H9 (cell line): ENCODE measurements at regions not wholly inside any gene's neighbourhood (a gene's known extent, or its start where the extent isn't known, plus 50 kb on each side); places are given as distances from the start of the nearest gene placed in this dataset.
A peak's percentile ranks its signal among the peaks of the same experiment; 100 is the strongest.

Source experiments
- DNase-seq: peaks from one replicate; pipeline ENCODE4 v3.0.0-alpha.2; 2017
- H2AFZ ChIP-seq: one replicate; pipeline ENCODE4 v1.6.1; 2013; ENCODE audit warnings: mild to moderate bottlenecking, low read length, control low read depth, moderate library complexity
- H2AK5ac ChIP-seq: 2 replicates; pipeline ENCODE4 v1.6.1; 2013; ENCODE audit warnings: low read length, control low read depth, mixed read lengths; ENCODE audit not compliant: insufficient read length
- H2BK120ac ChIP-seq: one replicate; pipeline ENCODE4 v1.6.1; 2013; ENCODE audit warnings: low read depth, mild to moderate bottlenecking, low read length, control low read depth, inconsistent platforms; ENCODE audit not compliant: poor library complexity, severe bottlenecking
- H2BK12ac ChIP-seq: 2 replicates; pipeline ENCODE4 v1.6.1; 2013; ENCODE audit warnings: low read length, control low read depth, mixed read lengths, low read depth; ENCODE audit not compliant: insufficient read length
- H2BK15ac ChIP-seq: 2 replicates; pipeline ENCODE4 v1.6.1; 2013; ENCODE audit warnings: low read depth, low read length, control low read depth
- H2BK20ac ChIP-seq: one replicate; pipeline ENCODE4 v1.6.1; 2013; ENCODE audit warnings: low read depth, mild to moderate bottlenecking, low read length, control low read depth, inconsistent platforms; ENCODE audit not compliant: poor library complexity, severe bottlenecking
- H2BK5ac ChIP-seq: 2 replicates; pipeline ENCODE4 v1.6.1; 2013; ENCODE audit warnings: low read length, control low read depth, mixed read lengths; ENCODE audit not compliant: insufficient read length
- H3K14ac ChIP-seq: 2 replicates; pipeline ENCODE4 v1.6.1; 2013; ENCODE audit warnings: low read length, control low read depth; ENCODE audit not compliant: insufficient read depth
- H3K18ac ChIP-seq: 2 replicates; pipeline ENCODE4 v1.6.1; 2013; ENCODE audit warnings: low read depth, mild to moderate bottlenecking, mixed read lengths, low read length, control low read depth; ENCODE audit not compliant: insufficient read length
- H3K23ac ChIP-seq: 2 replicates; pipeline ENCODE4 v1.6.1; 2013; ENCODE audit warnings: low read length, control low read depth, mixed read lengths, low read depth; ENCODE audit not compliant: insufficient read length
- H3K23me2 ChIP-seq: 2 replicates; pipeline ENCODE4 v1.6.1; 2013; ENCODE audit warnings: low read depth, mild to moderate bottlenecking, mixed read lengths, low read length, control low read depth; ENCODE audit not compliant: insufficient read length, poor library complexity, severe bottlenecking
- H3K27ac ChIP-seq: 2 replicates; pipeline ENCODE4 v1.5.1; 2013; ENCODE audit warnings: low read length, control low read depth, mixed read lengths, low read depth; ENCODE audit not compliant: insufficient read length
- H3K27me3 ChIP-seq: 2 replicates; pipeline ENCODE4 v1.6.1; 2013; ENCODE audit warnings: low read length, control low read depth, inconsistent platforms; ENCODE audit not compliant: insufficient read depth
- H3K4ac ChIP-seq: 2 replicates; pipeline ENCODE4 v1.6.1; 2013; ENCODE audit warnings: low read depth, mild to moderate bottlenecking, control low read depth, inconsistent platforms, low read length, moderate library complexity
- H3K4me1 ChIP-seq: 2 replicates; pipeline ENCODE4 v1.6.1; 2013; ENCODE audit warnings: low read length, control low read depth, inconsistent platforms; ENCODE audit not compliant: insufficient read depth
- H3K4me2 ChIP-seq: 2 replicates; pipeline ENCODE4 v1.6.1; 2013; ENCODE audit warnings: low read length, control low read depth, mixed read lengths; ENCODE audit not compliant: insufficient read length, insufficient read depth
- H3K56ac ChIP-seq: 2 replicates; pipeline ENCODE4 v1.6.1; 2013; ENCODE audit warnings: low read depth, mild to moderate bottlenecking, mixed read lengths, low read length, control low read depth; ENCODE audit not compliant: insufficient read length
- H3K79me1 ChIP-seq: 2 replicates; pipeline ENCODE4 v1.6.1; 2013; ENCODE audit warnings: low read depth, mild to moderate bottlenecking, moderate library complexity, low read length, control low read depth, inconsistent platforms; ENCODE audit not compliant: insufficient read depth, poor library complexity, severe bottlenecking
- H3K79me2 ChIP-seq: 2 replicates; pipeline ENCODE4 v1.6.1; 2013; ENCODE audit warnings: low read length, control low read depth, inconsistent platforms; ENCODE audit not compliant: insufficient read depth
- H3K9ac ChIP-seq: 2 replicates; pipeline ENCODE4 v1.6.1; 2013; ENCODE audit warnings: low read length, control low read depth, mixed read lengths; ENCODE audit not compliant: insufficient read length; ENCODE audit errors: extremely low read depth
- H3K9me3 ChIP-seq: one replicate; pipeline ENCODE4 v1.6.1; 2013; ENCODE audit warnings: low read depth, low read length, inconsistent platforms; ENCODE audit not compliant: control insufficient read depth
- H3T11ph ChIP-seq: one replicate; pipeline ENCODE4 v1.6.1; 2013; ENCODE audit warnings: mild to moderate bottlenecking, low read length, control low read depth, inconsistent platforms
- H4K20me1 ChIP-seq: one replicate; pipeline ENCODE4 v1.6.1; 2013; ENCODE audit not compliant: control insufficient read depth, insufficient read length, insufficient read depth
- H4K5ac ChIP-seq: 2 replicates; pipeline ENCODE4 v1.6.1; 2013; ENCODE audit warnings: low read depth, mild to moderate bottlenecking, mixed read lengths, low read length, control low read depth; ENCODE audit not compliant: insufficient read length
- H4K8ac ChIP-seq: replicated peaks from 2 replicates; pipeline ENCODE4 v1.6.1; 2013; ENCODE audit warnings: low read length, control low read depth, mixed read lengths, low read depth; ENCODE audit not compliant: insufficient read length
- H4K91ac ChIP-seq: 2 replicates; pipeline ENCODE4 v1.6.1; 2013; ENCODE audit warnings: low read depth, mild to moderate bottlenecking, moderate library complexity, mixed read lengths, low read length, control low read depth; ENCODE audit not compliant: insufficient read length
- H3K27ac Mint-ChIP-seq, 3 experiments: 2 replicates in 2 of 3; 3 replicates in 1 of 3; pipeline ENCODE4 v1.8.0; 2020 to 2021; ENCODE audit warnings: mixed read lengths in 3 of 3, mild to moderate bottlenecking in 1 of 3, moderate library complexity in 1 of 3
- H3K27me3 Mint-ChIP-seq: 2 replicates; pipeline ENCODE4 v1.8.0; 2021; ENCODE audit warnings: low read depth, mild to moderate bottlenecking, moderate library complexity, mixed read lengths
- H3K36me3 Mint-ChIP-seq, 3 experiments: 2 replicates in 2 of 3; 3 replicates in 1 of 3; pipeline ENCODE4 v1.8.0; 2020 to 2021; ENCODE audit warnings: low read depth in 3 of 3, mixed read lengths in 3 of 3; ENCODE audit not compliant: insufficient read depth in 1 of 3
- H3K4me1 Mint-ChIP-seq, 2 experiments: 2 replicates each; pipeline ENCODE4 v1.8.0; 2020; ENCODE audit warnings: mixed read lengths in 2 of 2
- H3K4me3 Mint-ChIP-seq, 2 experiments: 2 replicates in 1 of 2; 3 replicates in 1 of 2; pipeline ENCODE4 v1.8.0; 2020 to 2021; ENCODE audit warnings: mild to moderate bottlenecking in 2 of 2, mixed read lengths in 2 of 2, moderate library complexity in 1 of 2
- H3K9me3 Mint-ChIP-seq, 2 experiments: 2 replicates in 1 of 2; 3 replicates in 1 of 2; pipeline ENCODE4 v1.8.0; 2020; ENCODE audit warnings: mild to moderate bottlenecking in 2 of 2, mixed read lengths in 2 of 2, moderate library complexity in 1 of 2
- WGBS: extraction: QIAGEN DNeasy Blood & Tissue Kit; methylation state at CpG from one replicate; pipeline ENCODE4 v1.1.7; 2013; ENCODE audit warnings: missing lambda C conversion rate, low lambda C conversion rate, mixed read lengths; ENCODE audit not compliant: insufficient read length; ENCODE audit errors: extremely low coverage; 5-methylcytosine and 5-hydroxymethylcytosine counted together
- TF ChIP-seq, protein P1 (sequence below): fragments of 200-600 bp; sonication (generic); conservative IDR thresholded peaks from 3 replicates; pipeline ENCODE4 v1.8.0; 2021; ENCODE audit warnings: antibody characterized with exemption, mild to moderate bottlenecking

GRCh38 chrX:137982472-137983172, 416.7 kb downstream of the ZIC3 start:
- H3K4me3 Mint-ChIP-seq, result peak overlapping the region in 1 of 2 experiments; percentile 33; a peak in 1 of 5 replicates
- no peak overlapping the region for H4K5ac ChIP-seq

More at GRCh38 chrX:137982472-137983172, 416.7 kb downstream of the ZIC3 start:
- H3K4me1 ChIP-seq, result peaks cover 6% of the 10 kb centered on the region; the same call in 1 of the 2 replicates
- no peaks in the 10 kb centered on the region; the same call in 1 of the 2 replicates for H3K27me3 Mint-ChIP-seq
- H3K27me3 ChIP-seq, result no peaks in the 10 kb centered on the region
- no peaks in the 10 kb centered on the region for H3K9me3 ChIP-seq
- no peak overlapping the region for H3K27ac ChIP-seq
- peak overlapping the region; percentile 5 to 43 (median 29); a peak in 3 of 7 replicates for H3K27ac Mint-ChIP-seq
- DNase-seq, result no peak
- no peak overlapping the region for H2BK15ac ChIP-seq
- peaks cover 0 to 17% of the 10 kb centered on the region in 2 experiments; a peak in 2 of 5 replicates for H3K9me3 Mint-ChIP-seq
- H3T11ph ChIP-seq, result no peak overlapping the region
- no peak overlapping the region for H3K18ac ChIP-seq
- no peak overlapping the region for H2AFZ ChIP-seq
- H4K20me1 ChIP-seq, result no peaks in the 10 kb centered on the region
- H2BK20ac ChIP-seq, result no peak overlapping the region
- no peak overlapping the region for H4K8ac ChIP-seq
- no peak overlapping the region for H3K4ac ChIP-seq
- H3K23me2 ChIP-seq, result no peaks in the 10 kb centered on the region
- peaks cover 29 to 32% of the 10 kb centered on the region in 2 experiments for H3K4me1 Mint-ChIP-seq
- no peak overlapping the region for H3K14ac ChIP-seq
- no peaks in the 10 kb centered on the region for H3K79me2 ChIP-seq
- no peak overlapping the region for H2BK12ac ChIP-seq
- no peaks in the 10 kb centered on the region for H3K36me3 Mint-ChIP-seq
- H3K9ac ChIP-seq, result no peak overlapping the region
- peak overlapping the region; percentile 41 for H3K4me2 ChIP-seq
- H2BK5ac ChIP-seq, result no peak overlapping the region
- no peak overlapping the region for H3K56ac ChIP-seq
- no peak overlapping the region for H2BK120ac ChIP-seq
- H2AK5ac ChIP-seq, result no peak overlapping the region
- no peaks in the 10 kb centered on the region for H3K79me1 ChIP-seq
- no peak overlapping the region for H4K91ac ChIP-seq
- no peak overlapping the region for H3K23ac ChIP-seq
- TF ChIP-seq, protein P1, sequence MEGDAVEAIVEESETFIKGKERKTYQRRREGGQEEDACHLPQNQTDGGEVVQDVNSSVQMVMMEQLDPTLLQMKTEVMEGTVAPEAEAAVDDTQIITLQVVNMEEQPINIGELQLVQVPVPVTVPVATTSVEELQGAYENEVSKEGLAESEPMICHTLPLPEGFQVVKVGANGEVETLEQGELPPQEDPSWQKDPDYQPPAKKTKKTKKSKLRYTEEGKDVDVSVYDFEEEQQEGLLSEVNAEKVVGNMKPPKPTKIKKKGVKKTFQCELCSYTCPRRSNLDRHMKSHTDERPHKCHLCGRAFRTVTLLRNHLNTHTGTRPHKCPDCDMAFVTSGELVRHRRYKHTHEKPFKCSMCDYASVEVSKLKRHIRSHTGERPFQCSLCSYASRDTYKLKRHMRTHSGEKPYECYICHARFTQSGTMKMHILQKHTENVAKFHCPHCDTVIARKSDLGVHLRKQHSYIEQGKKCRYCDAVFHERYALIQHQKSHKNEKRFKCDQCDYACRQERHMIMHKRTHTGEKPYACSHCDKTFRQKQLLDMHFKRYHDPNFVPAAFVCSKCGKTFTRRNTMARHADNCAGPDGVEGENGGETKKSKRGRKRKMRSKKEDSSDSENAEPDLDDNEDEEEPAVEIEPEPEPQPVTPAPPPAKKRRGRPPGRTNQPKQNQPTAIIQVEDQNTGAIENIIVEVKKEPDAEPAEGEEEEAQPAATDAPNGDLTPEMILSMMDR, result no peak
- no CpG with 5 or more reads among the region's 1 CpG for WGBS
